ENCODE measurements at regions not wholly inside any gene's neighbourhood (a gene's known extent, or its start where the extent isn't known, plus 50 kb on each side); places are given as distances from the start of the nearest gene placed in this dataset.

- Mint-ChIP-seq H3K27ac (ENCODE audit: unreplicated experiment) (no peak overlapping the region), H3K4me3 (ENCODE audit: unreplicated experiment) (no peak overlapping the region), H3K27me3 (ENCODE audit: unreplicated experiment) (no peaks in the 10 kb centered on the region), H3K9me3 (ENCODE audit: unreplicated experiment) (no peaks in the 10 kb centered on the region), H3K4me1 (ENCODE audit: unreplicated experiment) (no peaks in the 10 kb centered on the region), H3K36me3 (ENCODE audit: low read depth, unreplicated experiment) (no peaks in the 10 kb centered on the region)
- no peak for DNase-seq (ENCODE audit: low spot score)
- no peak for TF ChIP-seq CTCF (IDR thresholded peaks at IDR 0.05; ENCODE audit: unreplicated experiment)
Observed at GRCh38 chr10:90420637-90421318, 437.1 kb downstream of the HTR7 start.

GRCh38 chr10:90421874-90422273, 436.0 kb downstream of the HTR7 start:
- Mint-ChIP-seq H3K4me1 (ENCODE audit: unreplicated experiment) (no peaks in the 10 kb centered on the region), H3K4me3 (ENCODE audit: unreplicated experiment) (no peak overlapping the region), H3K27me3 (ENCODE audit: unreplicated experiment) (no peaks in the 10 kb centered on the region), H3K36me3 (ENCODE audit: low read depth, unreplicated experiment) (no peaks in the 10 kb centered on the region), H3K9me3 (ENCODE audit: unreplicated experiment) (no peaks in the 10 kb centered on the region), H3K27ac (ENCODE audit: unreplicated experiment) (no peak overlapping the region)
- no peak for TF ChIP-seq CTCF (IDR thresholded peaks at IDR 0.05; ENCODE audit: unreplicated experiment)
- DNase-seq (ENCODE audit: low spot score) = no peak

DNA sequence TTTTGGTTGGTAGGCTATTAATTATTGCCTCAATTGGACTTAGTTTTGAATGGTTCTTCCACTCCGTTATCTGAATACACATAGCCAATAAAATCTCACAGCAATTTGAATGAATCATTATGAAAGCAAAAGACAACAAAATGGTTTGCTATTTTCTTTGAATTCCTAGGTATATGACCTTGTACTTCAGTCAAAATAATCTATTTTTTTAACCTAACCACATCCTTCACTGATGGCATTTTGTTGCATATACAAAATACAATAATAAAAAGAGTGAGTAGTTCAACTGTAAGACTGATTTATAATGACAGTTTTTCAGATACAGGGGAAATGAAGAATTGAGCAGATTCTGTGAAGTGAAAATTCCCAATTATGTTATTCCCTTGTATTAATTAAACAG, 433.1 kb downstream of the HTR7 start:
- H3K27ac Mint-ChIP-seq (ENCODE audit: unreplicated experiment) = no peak overlapping the region

DNA sequence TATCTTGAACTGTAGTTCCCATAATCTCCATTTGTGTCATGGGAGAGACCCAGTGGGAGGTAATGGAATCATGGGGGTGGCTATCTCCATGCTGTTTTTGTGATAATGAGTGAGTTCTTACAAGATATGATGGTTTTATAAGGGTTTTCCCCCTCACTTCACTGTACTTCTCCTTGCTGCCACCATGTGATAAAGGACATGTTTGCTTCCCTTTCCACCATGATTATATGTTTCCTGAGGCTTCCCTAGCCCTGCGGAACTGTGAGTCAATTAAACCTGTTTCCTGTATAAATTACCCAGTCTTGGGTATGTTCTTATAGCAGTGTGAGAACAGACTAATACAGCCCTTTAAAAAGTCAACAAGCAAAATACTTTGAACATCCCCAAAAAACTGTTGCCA, 427.7 kb downstream of the HTR7 start:
- Mint-ChIP-seq H3K36me3 (ENCODE audit: low read depth, unreplicated experiment) (no peaks in the 10 kb centered on the region), H3K27me3 (ENCODE audit: unreplicated experiment) (peaks cover 2% of the 10 kb centered on the region), H3K4me1 (ENCODE audit: unreplicated experiment) (peaks cover 5% of the 10 kb centered on the region), H3K27ac (ENCODE audit: unreplicated experiment) (no peak overlapping the region), H3K4me3 (ENCODE audit: unreplicated experiment) (no peak overlapping the region), H3K9me3 (ENCODE audit: unreplicated experiment) (no peaks in the 10 kb centered on the region)
- no peak for TF ChIP-seq CTCF (IDR thresholded peaks at IDR 0.05; ENCODE audit: unreplicated experiment)
- DNase-seq (ENCODE audit: low spot score) = no peak

More for the DNA sequence above, 433.1 kb downstream of the HTR7 start:
- TF ChIP-seq CTCF (IDR thresholded peaks at IDR 0.05; ENCODE audit: unreplicated experiment) = no peak
- no peaks in the 10 kb centered on the region for H3K4me1 Mint-ChIP-seq (ENCODE audit: unreplicated experiment)
- H3K4me3 Mint-ChIP-seq (ENCODE audit: unreplicated experiment) = no peak overlapping the region
- H3K36me3 Mint-ChIP-seq (ENCODE audit: low read depth, unreplicated experiment) = no peaks in the 10 kb centered on the region
- H3K9me3 Mint-ChIP-seq (ENCODE audit: unreplicated experiment) = no peaks in the 10 kb centered on the region
- no peak for DNase-seq (ENCODE audit: low spot score)
- peaks cover 2% of the 10 kb centered on the region for H3K27me3 Mint-ChIP-seq (ENCODE audit: unreplicated experiment)

- Mint-ChIP-seq H3K9me3 (ENCODE audit: unreplicated experiment) (no peaks in the 10 kb centered on the region), H3K27me3 (ENCODE audit: unreplicated experiment) (peaks cover 2% of the 10 kb centered on the region), H3K27ac (ENCODE audit: unreplicated experiment) (no peak overlapping the region), H3K4me3 (ENCODE audit: unreplicated experiment) (no peak overlapping the region), H3K4me1 (ENCODE audit: unreplicated experiment) (peaks cover 5% of the 10 kb centered on the region), H3K36me3 (ENCODE audit: low read depth, unreplicated experiment) (no peaks in the 10 kb centered on the region)
- DNase-seq (ENCODE audit: low spot score) = no peak
- TF ChIP-seq CTCF (IDR thresholded peaks at IDR 0.05; ENCODE audit: unreplicated experiment) = no peak
Observed at GRCh38 chr10:90432866-90433265, 425.0 kb downstream of the HTR7 start.

All from endothelial cell (in vitro differentiated cells).